Stimulated activated CD4-positive, alpha-beta T cell treated with anti-CD3 and anti-CD28 coated beads, Interleukin-4, amount 100 ng/mL, for 24 hours (primary cell): ENCODE measurements at regions not wholly inside any gene's neighbourhood (a gene's known extent, or its start where the extent isn't known, plus 50 kb on each side); places are given as distances from the start of the nearest gene placed in this dataset.

Experiments used
- DNase-seq: peaks from one replicate; pipeline ENCODE4 v3.0.0-alpha.2; 2020

GRCh38 chr15:96222981-96223380 is 107.5 kb upstream of the NR2F2 start:
- no peak for DNase-seq

GRCh38 chr15:96223939-96224338 is 106.6 kb upstream of the NR2F2 start:
- DNase-seq, result no peak

GRCh38 chr15:96225642-96226259 is 104.7 kb upstream of the NR2F2 start:
- no peak for DNase-seq

GRCh38 chr15:96230526-96231181 is 99.8 kb upstream of the NR2F2 start:
- no peak for DNase-seq

GRCh38 chr15:96232335-96232734 is 98.2 kb upstream of the NR2F2 start:
- DNase-seq, result no peak

DNA sequence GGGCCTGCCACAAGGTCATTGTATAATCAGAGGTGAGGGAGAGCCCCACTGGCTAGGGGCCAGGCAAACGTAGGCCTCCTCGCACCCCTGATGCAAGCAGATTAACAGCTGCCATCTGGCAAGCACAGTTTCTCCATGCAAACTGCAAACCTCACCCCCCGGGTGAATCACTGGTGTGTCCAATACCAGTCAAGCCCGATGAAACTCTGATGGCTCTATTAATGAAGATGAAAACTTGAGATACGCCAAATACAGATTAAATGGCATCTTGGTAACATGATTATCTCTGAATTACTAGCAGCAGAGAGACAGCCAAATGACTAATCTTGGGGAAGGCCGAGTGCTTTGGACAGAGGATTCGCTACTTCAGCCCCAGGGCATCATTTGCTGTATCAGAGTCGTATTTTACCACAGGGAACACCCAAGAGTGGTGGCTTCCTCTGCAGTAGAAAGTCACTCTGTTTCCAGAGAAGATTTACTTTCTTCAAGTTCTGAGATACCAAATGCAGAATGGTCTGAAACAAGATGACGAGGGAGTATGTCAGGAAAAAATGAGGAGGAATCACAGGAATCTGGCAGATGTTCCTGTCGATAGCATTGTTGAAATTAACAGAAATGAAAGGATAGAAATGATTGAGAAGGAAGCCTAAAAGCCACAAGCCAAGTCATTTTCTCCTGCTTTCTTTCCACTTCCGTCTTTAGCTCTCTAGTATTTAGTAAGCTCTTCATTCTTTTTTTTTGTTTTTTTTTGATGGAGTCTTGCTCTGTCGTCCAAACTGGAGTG is 96.2 kb upstream of the NR2F2 start:
- DNase-seq, result no peak

- no peak for DNase-seq
These were observed 93.5 kb upstream of the NR2F2 start for GRCh38 chr15:96237002-96237401.

DNA sequence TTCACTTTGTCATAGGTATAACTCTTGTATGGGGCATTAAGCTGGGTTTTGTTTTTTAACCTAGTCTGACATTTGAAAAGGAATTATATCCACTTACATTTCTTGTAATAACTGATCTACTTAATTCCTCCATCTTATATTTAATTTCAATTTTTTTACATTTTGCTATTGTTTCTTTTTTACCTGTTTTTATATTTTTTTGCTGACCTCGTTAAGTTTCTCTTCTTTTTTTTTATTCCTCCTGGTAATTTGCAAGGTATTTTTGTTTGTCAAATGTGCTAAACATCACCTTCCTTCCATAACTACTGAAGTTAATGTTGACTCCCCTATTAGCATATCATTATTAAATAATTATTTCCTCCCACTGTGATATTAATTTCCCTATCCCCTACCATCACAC is 87.7 kb upstream of the NR2F2 start:
- DNase-seq, result no peak

- no peak for DNase-seq
These were observed 86.8 kb upstream of the NR2F2 start for GRCh38 chr15:96243701-96244100.

DNA sequence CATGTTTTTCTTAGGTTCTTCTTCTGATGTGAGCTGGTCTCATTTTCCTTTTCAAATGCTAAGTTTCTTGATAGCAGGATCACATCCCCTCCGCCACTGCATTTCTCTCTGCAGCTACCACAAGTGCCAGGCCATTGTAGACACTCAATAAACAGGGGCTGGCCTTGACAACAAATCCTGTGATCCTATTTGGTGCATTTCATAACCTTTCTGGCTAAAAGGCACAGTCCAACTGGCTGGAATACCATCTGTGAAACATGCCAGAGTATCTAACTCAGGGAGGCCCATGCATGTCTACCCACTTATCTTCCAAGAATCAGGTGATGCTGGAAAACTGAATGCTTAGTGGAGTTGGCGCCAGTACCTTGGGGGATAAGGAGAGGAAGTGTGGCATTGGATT is 85.2 kb upstream of the NR2F2 start:
- no peak for DNase-seq

GRCh38 chr15:96246057-96246456 is 84.4 kb upstream of the NR2F2 start:
- no peak for DNase-seq

GRCh38 chr15:96247621-96248305 is 82.7 kb upstream of the NR2F2 start:
- no peak for DNase-seq

DNA sequence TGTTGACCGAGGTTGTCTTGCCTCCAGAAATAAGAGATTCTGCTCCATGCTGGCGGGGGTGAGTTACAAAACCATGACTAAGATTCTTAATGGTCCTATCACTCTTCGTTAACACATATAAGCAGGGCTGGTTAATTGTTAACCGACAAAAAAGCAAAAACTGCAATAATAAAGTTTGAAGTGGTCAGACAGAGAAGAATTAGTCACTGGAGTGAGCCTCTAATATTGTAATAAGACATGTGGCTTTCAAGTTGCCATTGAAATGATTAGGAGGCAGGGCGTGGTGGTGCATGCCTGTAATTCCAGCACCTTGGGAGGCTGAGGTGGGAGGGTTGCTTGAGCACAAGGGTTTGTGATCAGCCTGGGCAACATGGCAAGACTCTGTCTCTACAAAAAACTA is 78.4 kb upstream of the NR2F2 start:
- DNase-seq, result no peak

DNA sequence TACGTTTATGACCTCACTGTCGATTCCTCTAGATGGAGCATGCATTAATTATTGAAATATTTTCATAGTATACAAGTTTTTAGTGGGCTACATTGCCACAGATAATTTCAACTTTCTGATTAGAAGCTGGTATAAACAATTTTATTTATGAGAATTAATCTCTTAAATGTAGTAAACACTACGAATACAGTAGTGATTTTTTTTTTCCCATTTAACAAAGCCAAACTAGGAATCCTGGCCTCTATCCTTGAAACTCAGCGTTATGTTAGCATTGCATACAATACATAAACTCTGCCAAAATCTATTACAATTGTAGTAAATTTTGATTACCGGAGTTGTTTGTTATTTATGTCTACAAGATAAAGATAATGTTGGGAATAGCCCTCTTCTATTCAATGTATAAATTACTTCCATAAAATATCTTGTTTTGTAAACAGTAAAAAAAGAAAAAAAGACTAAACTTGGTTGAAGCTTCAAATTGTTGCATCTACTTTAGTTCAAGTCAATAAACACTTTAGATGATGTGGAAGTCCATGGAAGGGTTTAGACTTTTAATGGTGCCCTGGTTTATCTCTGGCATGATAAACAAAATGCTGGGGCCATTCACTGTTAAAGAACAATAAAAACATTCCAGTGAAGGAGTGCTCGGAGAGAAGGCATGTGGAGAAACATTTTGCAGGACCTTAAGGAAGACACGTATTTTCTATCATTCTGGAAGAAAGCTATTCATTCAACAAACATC is 77.3 kb upstream of the NR2F2 start:
- no peak for DNase-seq

DNA sequence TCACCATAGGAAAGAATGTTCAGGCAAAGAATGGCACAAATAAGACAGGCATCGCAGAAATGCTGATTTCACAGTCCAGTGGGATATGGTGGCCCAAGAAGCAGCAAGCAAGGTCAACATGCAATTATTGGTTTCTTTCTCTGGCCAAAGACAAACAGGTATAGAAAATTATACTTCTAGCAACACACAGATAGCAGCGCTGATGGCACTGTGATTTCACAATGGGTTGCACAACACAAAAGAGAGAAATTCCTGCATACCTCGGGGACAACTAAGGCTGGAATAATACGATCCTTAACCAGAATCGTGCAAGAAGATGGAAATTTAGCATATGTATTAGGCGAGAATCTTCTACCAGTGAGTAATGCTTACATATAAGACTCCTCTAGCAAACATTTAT is 76.3 kb upstream of the NR2F2 start:
- no peak for DNase-seq

GRCh38 chr15:96255599-96255998 is 74.9 kb upstream of the NR2F2 start:
- DNase-seq, result no peak

DNA sequence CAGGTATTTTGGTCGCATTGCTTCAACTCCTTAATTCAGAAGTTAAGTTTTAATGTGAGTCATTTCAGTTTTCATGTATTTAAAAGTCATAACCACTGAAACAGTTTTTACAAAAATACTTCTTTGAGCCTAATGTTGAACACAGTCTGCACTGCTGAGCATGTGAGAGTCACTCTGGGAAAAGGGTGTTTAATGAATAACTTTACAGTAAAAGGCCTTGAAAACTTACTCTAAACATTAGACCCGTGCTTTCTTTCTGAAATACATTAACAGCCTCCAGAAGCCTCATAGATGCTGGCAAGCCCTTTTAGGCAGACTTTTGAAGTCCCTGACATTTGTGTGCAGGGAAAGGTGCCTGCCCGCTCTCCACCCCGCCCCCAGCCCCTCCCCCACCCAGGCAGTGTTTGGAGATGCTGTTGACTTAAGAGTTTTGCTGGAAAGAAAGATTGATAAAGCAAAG is 68.9 kb upstream of the NR2F2 start:
- no peak for DNase-seq

- no peak for DNase-seq
These were observed 68.4 kb upstream of the NR2F2 start for GRCh38 chr15:96262097-96262496.

- DNase-seq, result no peak
These were observed 67.7 kb upstream of the NR2F2 start for GRCh38 chr15:96262549-96263489.

DNA sequence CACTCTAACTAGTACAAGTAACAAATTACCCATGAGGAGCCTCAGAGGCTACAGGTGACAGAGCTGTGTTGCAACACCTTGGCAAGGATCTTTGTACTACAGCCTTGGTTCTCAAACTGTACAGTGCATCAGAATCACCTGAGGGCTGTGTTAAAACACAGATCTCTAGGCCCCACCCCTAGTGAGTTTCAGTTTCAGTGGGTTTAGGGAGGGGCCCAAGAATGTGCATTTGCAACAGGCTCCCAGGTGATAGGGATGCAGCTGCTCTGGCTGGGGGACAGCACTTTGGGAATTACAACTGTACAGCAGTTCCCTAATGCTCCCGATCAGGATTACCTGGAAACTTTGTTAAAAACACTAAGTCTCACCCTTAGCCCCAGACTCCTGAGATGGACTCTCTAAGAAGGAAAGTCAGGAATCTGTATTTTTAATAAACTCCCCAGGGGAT is 66.1 kb upstream of the NR2F2 start:
- DNase-seq, result no peak

DNA sequence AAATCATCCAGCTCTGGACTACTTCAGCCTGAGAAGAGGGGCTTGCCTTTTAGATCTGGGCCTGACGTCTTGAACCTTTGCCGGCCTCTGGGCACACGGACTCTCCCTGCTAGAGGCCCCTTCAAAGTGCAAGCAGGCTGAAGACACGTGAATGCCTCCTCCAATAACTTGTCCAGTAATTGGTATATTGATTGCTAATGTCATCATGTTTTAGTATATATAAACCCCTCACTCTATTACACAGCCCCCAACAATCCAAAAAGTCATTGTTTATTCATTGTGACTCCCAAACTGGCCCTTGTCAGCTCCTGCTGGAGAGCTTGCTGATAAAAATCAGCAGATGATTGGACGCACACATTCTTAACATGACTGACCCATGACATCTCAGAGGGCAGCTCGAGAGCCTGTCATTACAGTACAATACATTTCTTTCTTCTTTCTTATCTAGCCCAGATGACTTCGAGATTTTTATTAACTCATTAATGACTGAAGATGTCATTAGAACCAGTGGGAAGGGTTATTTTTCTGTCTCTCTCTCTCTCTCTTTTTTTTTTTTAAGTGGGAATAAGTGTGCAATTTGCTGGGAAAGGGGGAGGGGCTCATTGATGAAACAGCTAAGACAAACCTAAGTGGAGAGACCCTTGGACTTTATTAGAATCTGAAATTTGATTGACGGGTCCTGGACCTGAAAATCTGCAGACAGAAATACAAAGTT is 65.5 kb upstream of the NR2F2 start:
- no peak for DNase-seq
